ENCODE measurements at regions not wholly inside any gene's neighbourhood (a gene's known extent, or its start where the extent isn't known, plus 50 kb on each side); places are given as distances from the start of the nearest gene placed in this dataset.

DNA sequence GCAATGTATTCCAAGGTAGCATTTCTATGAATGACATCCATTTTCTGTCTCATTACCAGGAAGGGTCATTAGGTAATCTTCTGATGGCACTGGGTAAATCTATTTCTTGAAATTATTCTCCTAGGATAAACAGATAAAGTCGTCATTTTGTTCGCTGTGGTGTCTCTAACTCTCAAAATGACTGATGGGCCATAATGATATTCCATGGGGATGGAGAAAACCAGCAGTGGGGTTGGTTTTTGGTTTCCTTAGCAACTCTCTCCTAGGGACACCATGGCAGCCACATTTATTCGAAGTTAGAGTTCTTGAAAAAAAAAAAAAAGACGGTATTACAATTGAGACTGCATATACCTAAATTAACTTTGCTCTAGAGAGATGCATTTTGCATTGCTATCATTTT is 231.3 kb upstream of the SLCO3A1 start:
- TF ChIP-seq CTCF (optimal IDR thresholded peaks at IDR 0.05 in 1 of 3, IDR thresholded peaks at IDR 0.05 in 1 of 3, conservative IDR thresholded peaks at IDR 0.05 in 1 of 3; ENCODE audit: extremely low read depth in 1 of 3, insufficient read depth in 2 of 3, low read length in 3 of 3) (no peak), EZH2 (IDR thresholded peaks at IDR 0.05; ENCODE audit: low read length) (no peak)

All from keratinocyte (primary cell).